HG03442 (cell line): ENCODE measurements at regions not wholly inside any gene's neighbourhood (a gene's known extent, or its start where the extent isn't known, plus 50 kb on each side); places are given as distances from the start of the nearest gene placed in this dataset.

Experiments
- ATAC-seq: cut with Tn5 transposase; IDR thresholded peaks from one replicate; pipeline ENCODE4 v1.9.1; 2021; ENCODE audit warnings: mild to moderate bottlenecking, moderate library complexity; ENCODE audit not compliant: unreplicated experiment

DNA sequence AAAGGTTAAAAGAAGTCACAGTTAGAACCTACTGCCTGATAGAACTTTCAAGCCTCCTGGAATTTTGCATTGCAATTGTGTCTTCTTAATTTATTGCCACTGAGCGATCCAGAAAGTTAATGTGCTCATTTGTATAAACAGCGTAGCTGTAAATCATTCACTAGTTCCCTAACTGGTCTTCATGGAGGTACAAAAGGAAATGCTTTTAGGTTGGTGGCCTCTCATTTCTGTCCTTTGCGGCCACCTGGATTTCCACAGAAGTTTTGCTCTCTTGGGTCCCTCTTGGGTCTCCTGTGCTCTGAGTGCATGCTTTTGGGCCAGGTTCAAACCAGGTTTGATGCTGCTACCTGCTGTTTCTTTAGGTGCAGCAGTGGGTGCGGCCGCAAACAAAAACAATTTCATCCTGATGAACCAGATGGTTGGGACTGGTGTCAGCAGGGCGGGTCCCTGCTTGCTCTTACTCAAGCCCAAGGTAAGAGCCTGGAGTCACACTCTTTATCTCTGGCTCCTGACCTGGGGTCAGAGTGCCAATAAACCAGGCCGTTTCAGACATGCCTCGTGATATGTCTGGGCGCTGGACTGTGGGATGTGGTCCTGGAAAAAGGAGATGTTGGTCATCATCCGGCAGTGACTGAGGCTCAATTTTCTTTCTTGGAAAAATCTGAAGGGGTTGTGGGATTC lies 270.1 kb downstream of the PTTG2 start:
- no peak for ATAC-seq

DNA sequence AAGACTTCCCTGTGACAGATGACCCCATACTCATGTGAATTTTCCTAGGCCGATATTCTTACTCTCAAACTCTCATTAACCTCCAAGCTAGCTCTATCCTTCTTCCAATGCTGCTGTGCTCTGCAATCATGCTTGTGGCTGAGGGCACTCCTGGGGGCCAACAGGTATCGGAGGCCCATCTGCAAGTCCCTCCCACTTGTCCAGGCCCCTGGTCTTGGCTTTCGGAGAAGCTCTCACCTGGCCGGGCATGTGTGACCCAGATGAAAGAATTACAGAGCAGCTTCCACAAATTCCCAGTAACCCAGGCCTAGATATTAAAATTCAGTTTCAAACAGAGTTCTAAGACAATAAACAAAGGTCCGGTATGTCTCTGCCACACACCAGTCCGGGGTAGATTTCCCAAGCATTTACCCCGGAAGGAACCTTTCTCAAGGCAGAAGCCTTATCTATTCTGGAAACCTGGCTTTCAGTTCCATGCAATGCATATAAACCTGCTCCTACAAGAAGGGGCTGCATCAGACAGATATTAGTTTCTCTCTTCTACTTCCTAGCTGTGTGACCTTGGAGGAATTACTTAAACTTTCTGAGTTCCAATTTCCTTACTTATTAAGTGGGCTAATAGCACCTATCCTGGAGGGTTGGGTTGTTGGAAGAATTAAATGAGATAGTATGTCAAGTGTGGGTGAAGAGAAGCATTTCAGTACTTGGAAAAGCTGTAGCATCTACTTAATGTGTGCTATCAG lies 270.8 kb downstream of the PTTG2 start:
- no peak for ATAC-seq

GRCh38 chr4:38231626-38232025 lies 271.4 kb downstream of the PTTG2 start:
- ATAC-seq, result no peak

DNA sequence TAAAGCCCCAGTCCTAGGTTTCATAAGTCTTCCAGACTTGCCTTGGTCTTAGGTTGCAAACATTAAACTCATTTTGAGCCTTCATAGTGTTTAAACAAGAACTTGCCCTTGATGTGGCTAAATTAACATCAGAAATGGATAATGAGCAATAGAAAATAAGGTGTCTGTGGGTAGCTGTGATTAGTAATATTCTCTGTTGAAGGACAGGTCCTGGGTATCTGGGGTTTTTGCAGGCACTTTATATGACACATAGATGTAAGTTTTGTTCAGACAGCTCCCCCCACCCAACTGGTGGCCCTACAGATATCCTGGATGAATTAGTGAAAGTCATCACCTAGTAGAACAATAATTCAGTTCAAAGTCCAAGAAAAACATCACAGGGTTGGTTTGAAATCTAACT lies 272.5 kb downstream of the PTTG2 start:
- ATAC-seq, result no peak

GRCh38 chr4:38233727-38234480 lies 273.7 kb downstream of the PTTG2 start:
- ATAC-seq, result no peak

DNA sequence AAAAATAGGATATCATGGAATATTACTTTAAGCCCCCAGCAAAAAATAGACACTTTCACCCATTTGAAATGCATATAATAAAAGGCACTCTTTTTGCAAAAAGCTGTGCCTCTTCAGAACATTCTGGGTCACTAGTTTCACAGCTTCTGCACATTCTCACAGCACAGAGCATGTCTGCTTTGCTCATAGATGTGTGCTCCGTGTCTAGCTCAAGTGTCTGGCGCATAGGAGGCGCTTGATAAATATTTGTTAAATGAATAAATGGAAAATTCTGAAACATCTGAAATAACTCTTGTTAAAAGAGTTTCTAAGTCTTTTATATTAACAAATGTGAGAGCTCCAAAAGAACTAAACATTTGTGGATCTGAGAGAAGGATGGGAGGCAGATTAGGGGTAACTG lies 275.2 kb downstream of the PTTG2 start:
- no peak for ATAC-seq

DNA sequence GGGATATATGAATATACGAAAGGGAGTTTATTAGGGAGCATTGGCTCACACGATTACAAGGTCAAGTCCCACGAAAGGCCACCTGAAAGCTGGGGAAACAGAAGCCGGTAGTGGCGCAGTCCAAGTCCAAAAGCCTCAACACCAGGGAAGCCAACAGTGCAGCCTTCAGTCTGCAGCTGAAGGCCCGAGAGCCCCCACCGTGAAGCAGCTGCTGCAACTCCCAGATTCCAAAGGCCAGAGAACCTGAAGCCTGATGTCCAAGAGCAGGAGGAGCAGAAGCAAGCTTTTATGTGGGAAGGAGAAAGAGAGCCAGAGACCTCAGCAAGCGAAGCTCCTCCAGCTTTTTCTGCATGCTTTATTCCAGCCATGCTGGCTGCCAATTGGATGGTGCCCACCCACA lies 275.8 kb downstream of the PTTG2 start:
- no peak for ATAC-seq

DNA sequence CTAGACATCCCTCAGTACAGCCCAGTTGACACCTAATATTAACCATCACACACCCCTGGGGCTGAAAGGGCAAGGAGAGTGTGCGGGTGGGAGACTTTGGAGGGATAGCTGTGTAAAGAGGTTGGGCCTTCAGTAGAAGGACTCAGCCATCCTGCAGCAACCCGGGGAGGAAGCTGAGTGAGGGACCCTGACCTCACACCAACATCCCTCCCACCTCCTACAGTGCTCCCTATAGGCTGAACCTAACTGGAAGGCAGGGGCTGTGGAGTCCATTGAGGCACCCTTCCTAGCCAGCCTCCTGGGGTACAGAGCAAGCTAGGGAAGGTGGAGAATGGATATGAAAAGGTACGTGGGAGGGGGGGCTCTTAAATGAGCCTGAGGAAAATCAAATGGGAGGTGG lies 276.3 kb downstream of the PTTG2 start:
- no peak for ATAC-seq

GRCh38 chr4:38237139-38237538 lies 276.9 kb downstream of the PTTG2 start:
- no peak for ATAC-seq

- no peak for ATAC-seq
Observed at GRCh38 chr4:38241541-38241940, 281.3 kb downstream of the PTTG2 start.

DNA sequence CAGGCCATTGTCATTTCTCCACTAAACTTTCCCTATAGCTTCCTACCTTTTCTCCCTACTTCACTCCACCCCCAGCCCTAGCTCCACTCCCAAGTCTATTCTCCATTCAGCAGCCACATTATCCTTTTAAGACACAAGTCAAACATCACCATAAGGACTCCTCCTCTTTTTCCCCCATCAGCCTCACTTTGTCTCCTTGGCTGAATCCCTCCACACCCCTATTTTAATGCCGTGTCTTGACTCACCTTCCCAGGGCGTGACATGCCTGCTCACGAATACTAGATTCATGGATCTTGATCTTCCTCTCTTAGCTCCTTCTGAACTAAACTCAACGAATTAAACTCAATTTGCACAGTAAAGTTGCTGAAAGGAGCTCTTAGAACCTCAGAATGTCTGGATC lies 281.9 kb downstream of the PTTG2 start:
- no peak for ATAC-seq

DNA sequence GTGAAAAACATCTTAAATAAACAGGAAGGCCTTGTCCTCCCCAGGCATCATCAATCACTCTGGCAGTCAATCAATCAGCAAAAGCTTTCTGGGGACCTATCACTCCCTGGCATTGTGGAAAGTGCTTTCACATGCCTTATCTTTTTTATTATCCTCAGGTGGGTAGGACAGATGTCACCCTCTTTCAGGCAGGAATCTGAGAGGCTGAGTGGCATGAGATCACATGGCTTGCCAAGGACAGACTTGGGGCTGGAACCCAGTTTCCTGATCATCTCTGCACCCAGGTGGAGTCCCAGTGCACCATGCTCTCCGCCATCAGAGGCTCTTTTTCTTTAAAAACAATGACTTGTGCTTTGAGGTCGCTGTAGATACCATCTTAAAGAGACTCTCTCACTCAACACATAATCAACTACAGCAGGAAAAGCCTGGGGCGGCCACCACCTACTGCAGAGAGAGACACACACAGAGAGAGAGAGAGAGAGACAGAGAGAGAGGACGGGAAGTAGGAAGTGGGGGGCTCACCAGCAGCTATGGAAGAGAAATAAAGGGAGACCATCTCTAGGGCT lies 282.7 kb downstream of the PTTG2 start:
- no peak for ATAC-seq

DNA sequence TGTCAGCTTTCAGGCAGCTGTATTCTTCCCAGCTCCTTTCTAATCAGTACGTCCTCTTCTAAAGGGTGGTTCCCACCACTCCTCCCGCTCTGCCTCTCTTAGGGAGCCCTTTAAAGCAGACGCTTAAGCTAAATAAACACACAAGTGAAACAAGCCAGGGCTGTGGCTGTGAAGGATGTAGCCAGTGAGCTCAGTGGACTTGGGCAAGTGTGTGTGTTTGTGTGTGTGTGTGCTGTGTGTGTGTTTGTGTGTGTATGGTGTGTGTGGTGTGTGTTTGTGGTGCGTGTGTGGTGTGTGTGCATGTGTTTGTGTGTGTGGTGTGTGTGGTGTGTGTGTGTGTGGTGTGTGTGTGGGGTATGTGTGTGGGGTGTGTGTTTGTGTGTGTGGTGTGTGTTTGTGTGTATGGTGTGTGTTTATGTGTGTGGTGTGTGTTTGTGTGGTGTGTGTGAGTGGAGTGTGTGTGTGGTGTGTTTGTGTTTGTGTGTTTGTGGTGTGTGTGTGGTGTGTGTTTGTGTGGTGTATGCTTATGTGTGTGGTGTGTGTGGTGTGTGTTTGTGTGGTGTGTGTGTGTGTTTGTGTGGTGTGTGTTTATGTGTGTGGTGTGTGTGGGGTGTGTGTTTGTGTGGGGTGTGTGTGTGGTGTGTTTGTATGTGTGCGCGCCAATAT lies 283.3 kb downstream of the PTTG2 start:
- ATAC-seq, result no peak

GRCh38 chr4:38254825-38255224 lies 294.6 kb downstream of the PTTG2 start:
- ATAC-seq, result no peak

GRCh38 chr4:38255572-38255971 lies 295.4 kb downstream of the PTTG2 start:
- ATAC-seq, result no peak

DNA sequence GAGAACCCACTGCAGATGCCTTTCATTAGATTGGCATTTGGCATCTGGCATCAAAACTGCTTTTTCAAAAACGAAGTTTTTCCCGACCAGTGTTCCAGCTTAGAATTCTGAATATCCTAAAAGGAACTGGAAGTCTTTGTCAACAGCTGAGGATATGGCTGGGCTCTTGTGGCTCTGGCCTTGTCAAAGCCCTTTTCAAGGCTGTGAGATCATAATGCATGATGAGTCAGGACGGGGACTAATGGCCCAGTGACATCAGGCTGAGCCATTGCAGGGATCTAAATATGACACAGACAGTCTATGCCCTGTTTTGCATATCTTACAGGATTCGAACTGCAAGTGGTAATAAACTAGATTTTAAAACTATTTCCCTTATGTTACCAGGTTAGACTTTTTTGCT lies 306.4 kb downstream of the PTTG2 start:
- ATAC-seq, result no peak

DNA sequence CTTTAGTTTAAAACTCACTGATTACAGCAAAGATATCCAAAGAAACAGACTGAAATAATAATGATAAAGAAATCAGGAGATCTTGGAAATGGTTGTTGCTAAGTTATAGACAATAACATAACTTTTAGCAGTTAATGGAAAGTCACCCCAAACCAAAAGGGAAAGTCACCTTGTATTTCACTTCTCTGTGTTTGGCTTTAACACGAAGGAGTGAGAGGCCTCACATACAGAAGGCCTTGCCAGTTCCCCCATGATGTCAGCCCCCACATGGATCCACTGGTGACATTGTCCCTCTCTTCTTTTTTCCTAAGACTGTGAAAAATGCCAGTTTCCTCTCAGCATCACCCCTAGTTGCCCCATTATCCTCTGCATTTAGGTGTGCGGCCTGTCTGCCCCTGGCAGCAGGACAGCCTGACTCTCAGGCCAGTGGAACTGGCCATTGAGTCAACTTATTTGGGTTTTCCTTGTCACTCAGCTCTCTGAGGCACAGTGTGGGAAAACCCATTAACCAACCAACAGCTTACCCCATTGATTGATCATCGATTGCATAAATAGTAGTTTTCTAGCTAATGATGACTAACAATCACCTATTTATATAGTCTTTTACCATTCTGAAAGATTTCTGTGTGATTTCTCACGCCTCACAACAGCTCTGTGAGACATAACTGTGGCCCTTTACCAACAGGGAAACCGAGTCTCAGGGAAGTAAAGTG lies 308.1 kb downstream of the PTTG2 start:
- no peak for ATAC-seq

DNA sequence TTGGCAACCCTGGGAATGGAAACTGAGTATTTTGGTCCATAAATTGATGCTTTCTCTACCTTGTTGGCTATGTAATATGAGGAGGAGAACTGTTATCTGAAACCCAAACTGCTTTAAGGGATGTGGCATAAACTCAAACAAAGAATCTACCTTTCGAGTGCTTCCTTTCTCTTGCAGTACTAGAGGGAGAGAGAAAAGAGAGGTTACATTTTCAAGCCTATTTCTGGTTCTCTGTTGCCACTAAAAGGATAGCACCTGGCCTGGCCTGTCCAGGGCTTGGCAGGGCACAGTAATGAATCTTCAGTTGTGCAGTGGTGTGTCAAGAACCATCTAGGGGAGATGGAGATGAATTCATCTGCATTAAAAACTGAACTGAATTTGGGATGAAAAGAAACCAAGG lies 308.6 kb downstream of the PTTG2 start:
- no peak for ATAC-seq

DNA sequence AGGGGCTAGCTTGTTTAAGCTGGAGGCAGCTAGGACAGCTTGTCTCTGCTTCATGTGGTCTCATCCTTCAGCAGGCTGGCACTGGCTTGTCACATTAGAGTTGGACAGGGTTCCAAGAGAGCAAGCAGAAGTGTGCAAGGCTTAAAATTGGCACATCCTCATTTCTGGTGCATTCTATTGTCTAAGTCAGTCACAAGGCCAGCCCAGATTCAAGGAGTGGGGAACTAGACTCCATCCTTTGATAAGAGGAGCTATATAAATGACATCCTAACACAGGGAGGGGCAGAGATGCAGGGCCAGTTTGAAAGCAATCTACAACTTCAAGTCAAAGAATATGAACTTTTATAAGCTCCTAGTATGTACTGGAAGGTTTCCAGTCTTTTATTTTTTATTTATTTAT lies 313.2 kb downstream of the PTTG2 start:
- no peak for ATAC-seq

DNA sequence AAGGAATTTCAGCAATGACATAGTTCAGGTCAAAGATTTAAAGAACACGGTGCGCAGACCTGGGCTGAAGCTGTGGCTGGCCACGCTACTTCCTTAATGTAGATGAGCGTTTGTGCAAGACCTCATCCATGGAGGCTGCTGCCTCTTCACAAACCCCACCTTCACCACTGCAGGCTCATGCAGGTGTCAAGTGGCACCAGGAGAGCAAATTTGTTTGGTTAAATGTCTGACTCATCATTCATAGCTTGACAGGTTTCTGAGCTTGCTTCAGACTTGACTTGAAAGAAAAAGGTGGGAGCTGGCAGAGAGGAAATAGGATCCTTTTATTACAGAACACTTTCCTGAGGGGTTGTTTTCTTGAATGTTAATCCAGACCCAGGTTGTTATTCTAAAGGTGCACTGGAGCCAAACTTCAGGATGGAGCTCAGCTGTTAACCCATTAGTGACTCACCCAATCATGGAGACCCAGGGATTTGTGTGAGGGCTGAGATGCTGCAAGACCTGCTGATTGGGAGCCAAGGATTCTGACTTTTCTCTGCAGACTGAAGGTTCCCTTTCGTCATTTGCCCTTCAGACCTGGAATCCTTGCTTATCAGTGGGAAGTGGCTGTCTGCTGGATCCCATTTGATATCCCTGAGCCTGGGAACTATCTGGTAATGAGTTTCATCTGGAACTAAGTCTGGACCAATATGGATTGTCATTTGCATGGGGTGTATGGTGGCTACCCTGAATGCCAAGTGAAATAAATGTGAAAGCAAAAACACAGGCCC lies 315.3 kb downstream of the PTTG2 start:
- no peak for ATAC-seq
